Neural progenitor cell (in vitro differentiated cells): ENCODE measurements at regions not wholly inside any gene's neighbourhood (a gene's known extent, or its start where the extent isn't known, plus 50 kb on each side); places are given as distances from the start of the nearest gene placed in this dataset.

Experiments used
- DNase-seq: peaks from one replicate; pipeline ENCODE4 v3.0.0-alpha.2; 2016; ENCODE audit warnings: low spot score
- H2AFZ ChIP-seq: fragments of 200-600 bp; sonication (generic); replicated peaks from 2 replicates; pipeline ENCODE4 v1.6.1; 2016; ENCODE audit warnings: antibody characterized with exemption
- H3F3A ChIP-seq: fragments of 200-600 bp; sonication (generic); 2 replicates; pipeline ENCODE4 v1.6.1; 2016; ENCODE audit warnings: antibody characterized with exemption, low read depth
- H3K27ac ChIP-seq: fragments of 200-600 bp; sonication (generic); 2 replicates; pipeline ENCODE4 v1.5.1; 2016; ENCODE audit warnings: mild to moderate bottlenecking
- H3K27me3 ChIP-seq: fragments of 200-600 bp; sonication (generic); 2 replicates; pipeline ENCODE4 v1.6.1; 2016; ENCODE audit warnings: mild to moderate bottlenecking, moderate library complexity
- H3K36me3 ChIP-seq: fragments of 200-600 bp; sonication (generic); 2 replicates; pipeline ENCODE4 v1.5.1; 2016
- H3K4me1 ChIP-seq: fragments of 200-600 bp; sonication (generic); 2 replicates; pipeline ENCODE4 v1.6.1; 2016; ENCODE audit warnings: mixed run types
- H3K4me2 ChIP-seq: fragments of 200-600 bp; sonication (generic); 2 replicates; pipeline ENCODE4 v1.6.1; 2016
- H3K4me3 ChIP-seq: fragments of 200-600 bp; sonication (generic); 2 replicates; pipeline ENCODE4 v1.5.1; 2016
- H3K79me2 ChIP-seq: fragments of 200-600 bp; sonication (generic); 2 replicates; pipeline ENCODE4 v1.6.1; 2016; ENCODE audit warnings: low read depth
- H3K9ac ChIP-seq: fragments of 200-600 bp; sonication (generic); 2 replicates; pipeline ENCODE4 v1.6.1; 2016
- H3K9me3 ChIP-seq: fragments of 200-600 bp; sonication (generic); 2 replicates; pipeline ENCODE4 v1.5.1; 2016; ENCODE audit warnings: low read depth
- H4K20me1 ChIP-seq: fragments of 200-600 bp; sonication (generic); 2 replicates; pipeline ENCODE4 v1.6.1; 2016; ENCODE audit warnings: low read depth
- H3K27ac Mint-ChIP-seq: 3 replicates; pipeline ENCODE4 v1.8.0; 2021; ENCODE audit warnings: mixed read lengths
- H3K27me3 Mint-ChIP-seq: 2 replicates; pipeline ENCODE4 v1.8.0; 2022; ENCODE audit warnings: low read depth, mild to moderate bottlenecking, inconsistent platforms, moderate library complexity, mixed read lengths; ENCODE audit not compliant: insufficient read depth
- H3K36me3 Mint-ChIP-seq: 3 replicates; pipeline ENCODE4 v1.8.0; 2021; ENCODE audit warnings: mixed read lengths
- H3K4me1 Mint-ChIP-seq: 3 replicates; pipeline ENCODE4 v1.8.0; 2021; ENCODE audit warnings: mixed read lengths
- H3K4me3 Mint-ChIP-seq: 3 replicates; pipeline ENCODE4 v1.8.0; 2021; ENCODE audit warnings: mild to moderate bottlenecking, moderate library complexity, mixed read lengths
- H3K9me3 Mint-ChIP-seq: 3 replicates; pipeline ENCODE4 v1.8.0; 2020; ENCODE audit warnings: mixed read lengths
- CTCF ChIP-seq: fragments of 200-600 bp; sonication (generic); IDR thresholded peaks from 2 replicates; pipeline ENCODE4 v1.5.1; 2017; ENCODE audit warnings: antibody characterized with exemption, mild to moderate bottlenecking
- EZH2 ChIP-seq: fragments of 200-600 bp; sonication (generic); IDR thresholded peaks from 2 replicates; pipeline ENCODE4 v1.6.1; 2017; ENCODE audit warnings: antibody characterized with exemption, mild to moderate bottlenecking, moderate library complexity
- EZH2phosphoT487 ChIP-seq: fragments of 200-600 bp; sonication (generic); IDR thresholded peaks from 2 replicates; pipeline ENCODE4 v1.6.1; 2017; ENCODE audit warnings: antibody characterized with exemption

- H3K27ac Mint-ChIP-seq: no peak overlapping the region
- H3K36me3 ChIP-seq: no peaks in the 10 kb centered on the region
- no peak overlapping the region for H3K27ac ChIP-seq
- H3K9me3 Mint-ChIP-seq: no peaks in the 10 kb centered on the region
- H3K9ac ChIP-seq: no peak overlapping the region
- H3F3A ChIP-seq: no peaks in the 10 kb centered on the region
- no peaks in the 10 kb centered on the region for H3K4me1 ChIP-seq
- H3K27me3 ChIP-seq: no peaks in the 10 kb centered on the region
- no peaks in the 10 kb centered on the region for H3K36me3 Mint-ChIP-seq
- no peaks in the 10 kb centered on the region for H3K79me2 ChIP-seq
- peaks cover 3% of the 10 kb centered on the region for H3K4me1 Mint-ChIP-seq
- peaks cover 4% of the 10 kb centered on the region for H3K27me3 Mint-ChIP-seq
- H2AFZ ChIP-seq: peak overlapping the region; percentile 57
- TF ChIP-seq EZH2phosphoT487 (no peak), EZH2 (no peak), CTCF (no peak)
- DNase-seq: no peak
- H3K4me3 Mint-ChIP-seq: no peak overlapping the region
- no peak overlapping the region for H3K4me2 ChIP-seq
- no peaks in the 10 kb centered on the region for H4K20me1 ChIP-seq
- H3K4me3 ChIP-seq: no peak overlapping the region
- no peaks in the 10 kb centered on the region for H3K9me3 ChIP-seq
These were observed 689.5 kb downstream of the VRK1 start for GRCh38 chr14:97486601-97487120.

- Mint-ChIP-seq H3K9me3 (peaks cover 5% of the 10 kb centered on the region), H3K27ac (no peak overlapping the region), H3K4me1 (peaks cover 3% of the 10 kb centered on the region), H3K27me3 (peaks cover 4% of the 10 kb centered on the region), H3K36me3 (no peaks in the 10 kb centered on the region), H3K4me3 (no peak overlapping the region)
- no peaks in the 10 kb centered on the region for H3K4me1 ChIP-seq
- no peaks in the 10 kb centered on the region for H3K27me3 ChIP-seq
- H3K4me2 ChIP-seq: no peak overlapping the region
- no peak for DNase-seq
- no peak overlapping the region for H3K9ac ChIP-seq
- H3K4me3 ChIP-seq: no peak overlapping the region
- H3K36me3 ChIP-seq: no peaks in the 10 kb centered on the region
- no peaks in the 10 kb centered on the region for H3K79me2 ChIP-seq
- no peak overlapping the region for H3K27ac ChIP-seq
- H2AFZ ChIP-seq: no peak overlapping the region
- TF ChIP-seq CTCF (no peak), EZH2 (no peak), EZH2phosphoT487 (no peak)
- H3F3A ChIP-seq: no peaks in the 10 kb centered on the region
- H4K20me1 ChIP-seq: no peaks in the 10 kb centered on the region
- H3K9me3 ChIP-seq: no peaks in the 10 kb centered on the region
These were observed 692.6 kb downstream of the VRK1 start for GRCh38 chr14:97489750-97490149.

- no peak for TF ChIP-seq EZH2phosphoT487
- no peak for TF ChIP-seq EZH2
- TF ChIP-seq CTCF: no peak
- H3K9ac ChIP-seq: no peak overlapping the region
- peaks cover 5% of the 10 kb centered on the region for H3K9me3 Mint-ChIP-seq
- H3F3A ChIP-seq: no peaks in the 10 kb centered on the region
- no peaks in the 10 kb centered on the region for H3K27me3 ChIP-seq
- H3K4me3 ChIP-seq: no peak overlapping the region
- no peaks in the 10 kb centered on the region for H3K36me3 Mint-ChIP-seq
- no peak overlapping the region for H3K4me2 ChIP-seq
- H3K27ac ChIP-seq: no peak overlapping the region
- H3K4me3 Mint-ChIP-seq: no peak overlapping the region
- no peak overlapping the region for H2AFZ ChIP-seq
- no peak overlapping the region for H3K27ac Mint-ChIP-seq
- H3K4me1 Mint-ChIP-seq: peaks cover 5% of the 10 kb centered on the region
- H3K27me3 Mint-ChIP-seq: peaks cover 4% of the 10 kb centered on the region
- H3K79me2 ChIP-seq: no peaks in the 10 kb centered on the region
- H3K4me1 ChIP-seq: no peaks in the 10 kb centered on the region
- H4K20me1 ChIP-seq: no peaks in the 10 kb centered on the region
- no peak for DNase-seq
- H3K9me3 ChIP-seq: no peaks in the 10 kb centered on the region
- no peaks in the 10 kb centered on the region for H3K36me3 ChIP-seq
These were observed 693.4 kb downstream of the VRK1 start for GRCh38 chr14:97490521-97491070.
